ENCODE measurements at regions not wholly inside any gene's neighbourhood (a gene's known extent, or its start where the extent isn't known, plus 50 kb on each side); places are given as distances from the start of the nearest gene placed in this dataset.

DNA sequence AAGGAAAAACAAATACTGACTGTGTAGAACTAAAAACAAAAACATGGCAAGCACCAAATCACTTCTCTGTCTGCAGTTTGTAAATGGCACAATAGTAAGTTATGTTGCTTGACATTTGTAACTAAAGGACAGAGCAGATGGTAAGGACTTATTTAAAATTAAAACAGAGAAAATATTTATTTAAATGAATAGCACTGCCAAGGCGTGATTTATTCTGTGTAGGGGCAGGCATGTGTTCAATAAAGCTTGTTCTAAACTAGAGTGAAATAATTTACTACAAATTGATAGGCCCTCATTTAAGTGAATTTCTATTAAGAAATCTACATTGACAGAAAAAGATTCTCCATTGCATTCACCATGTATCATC lies 231.5 kb downstream of the CYLC2 start:
- ChIA-PET CTCF (ENCODE audit: partially characterized antibody) (no interaction called here), POLR2A (ENCODE audit: partially characterized antibody) (no interaction called here)
- Histone ChIP-seq H3K27me3 (replicated peaks in 1 of 4; ENCODE audit: control insufficient read depth in 3 of 4, extremely low read depth in 1 of 4, insufficient read depth in 3 of 4, low read length in 3 of 4) (no peaks in the 10 kb centered on the region), H4K5ac (ENCODE audit: insufficient read length, low read depth, low read length) (no peak overlapping the region), H2BK15ac (ENCODE audit: low read length) (no peak overlapping the region), H4K20me1 (replicated peaks in 1 of 2; ENCODE audit: control insufficient read depth in 1 of 2, insufficient read depth in 2 of 2, low read length in 2 of 2) (no peaks in the 10 kb centered on the region), H3K56ac (replicated peaks; ENCODE audit: insufficient read length, low read depth, low read length) (no peak overlapping the region), H3K9ac (replicated peaks in 1 of 4; ENCODE audit: extremely low read depth in 1 of 4, low read depth in 3 of 4, low read length in 3 of 4) (no peak overlapping the region), H3K4me1 (replicated peaks in 1 of 4; ENCODE audit: control insufficient read depth in 3 of 4, insufficient read depth in 4 of 4, low read length in 3 of 4) (no peaks in the 10 kb centered on the region), H2BK120ac (replicated peaks; ENCODE audit: low read depth, low read length) (no peak overlapping the region), H2AK5ac (ENCODE audit: low read depth, low read length) (no peak overlapping the region), H2BK20ac (ENCODE audit: low read length) (no peak overlapping the region), H4K91ac (replicated peaks; ENCODE audit: insufficient read length, low read length) (no peak overlapping the region), H3K9me3 (ENCODE audit: insufficient read depth in 2 of 2, low read depth in 1 of 2, low read length in 1 of 2) (no peaks in the 10 kb centered on the region), H3K4me2 (ENCODE audit: insufficient read depth in 1 of 2, low read depth in 2 of 2, low read length in 2 of 2) (no peak overlapping the region), H3K27ac (ENCODE audit: low read depth, low read length) (no peak overlapping the region), H3K23ac (ENCODE audit: insufficient read length) (no peak overlapping the region), H3K79me1 (ENCODE audit: low read depth, low read length) (no peaks in the 10 kb centered on the region), H2BK12ac (ENCODE audit: low read depth, low read length) (no peak overlapping the region), H3K18ac (ENCODE audit: extremely low read depth, low read length) (no peak overlapping the region), H3K4ac (replicated peaks; ENCODE audit: insufficient read length, low read depth, low read length) (no peak overlapping the region), H3K23me2 (ENCODE audit: low read depth, low read length) (no peaks in the 10 kb centered on the region; the same call in 1 of the 2 replicates), H3K79me2 (ENCODE audit: control insufficient read depth in 1 of 2, insufficient read depth in 2 of 2, low read length in 2 of 2) (no peaks in the 10 kb centered on the region), H3K4me3 (ENCODE audit: extremely low read depth in 1 of 4, insufficient read depth in 2 of 4, low read depth in 3 of 4, low read length in 4 of 4) (no peak overlapping the region), H2AFZ (ENCODE audit: low read length) (no peak overlapping the region), H4K8ac (ENCODE audit: extremely low read depth, insufficient read depth, low read length) (no peak overlapping the region), H2BK5ac (ENCODE audit: low read depth, low read length) (no peak overlapping the region), H3K36me3 (ENCODE audit: control insufficient read depth in 2 of 4, insufficient read depth in 4 of 4, low read length in 3 of 4) (no peaks in the 10 kb centered on the region), H3K14ac (ENCODE audit: insufficient read length) (no peak overlapping the region)
- DNase-seq (ENCODE audit: low read depth in 1 of 2, low spot score in 2 of 2) (no peak), FAIRE-seq (no peak)
- 78% methylated on average over 1 of the region's 1 CpG; no CpG with 5 or more reads in 1 of the 2 experiments for WGBS, 2 experiments (ENCODE audit: extremely low coverage in 1 of 2, insufficient coverage in 1 of 2, insufficient read length in 1 of 2, insufficient replicate concordance in 2 of 2, low coverage in 1 of 2, low lambda C conversion rate in 2 of 2, missing lambda C conversion rate in 1 of 2)
- no peak for TF ChIP-seq FOSL1 (IDR thresholded peaks at IDR 0.05; ENCODE audit: insufficient read depth, low read depth, low read length)
- TF ChIP-seq EP300 (IDR thresholded peaks at IDR 0.05; ENCODE audit: borderline replicate concordance in 1 of 2, low read depth in 2 of 2, low read length in 2 of 2), result no peak
- no peak for TF ChIP-seq KDM5A (IDR thresholded peaks at IDR 0.05; ENCODE audit: low read length)
- no peak for TF ChIP-seq TAF7 (optimal IDR thresholded peaks at IDR 0.05; ENCODE audit: borderline replicate concordance, low read depth, low read length)
- no peak for TF ChIP-seq CTBP2 (IDR thresholded peaks at IDR 0.05; ENCODE audit: borderline replicate concordance, insufficient read depth, insufficient read length, low read length)
- TF ChIP-seq KDM4A (IDR thresholded peaks at IDR 0.05; ENCODE audit: low read depth, low read length, severe bottlenecking), result no peak
- TF ChIP-seq BRCA1 (IDR thresholded peaks at IDR 0.05; ENCODE audit: low read depth, low read length), result no peak
- TF ChIP-seq ZNF274 (IDR thresholded peaks at IDR 0.05; ENCODE audit: borderline replicate concordance, extremely low read depth, low read length), result no peak
- TF ChIP-seq, protein P1, sequence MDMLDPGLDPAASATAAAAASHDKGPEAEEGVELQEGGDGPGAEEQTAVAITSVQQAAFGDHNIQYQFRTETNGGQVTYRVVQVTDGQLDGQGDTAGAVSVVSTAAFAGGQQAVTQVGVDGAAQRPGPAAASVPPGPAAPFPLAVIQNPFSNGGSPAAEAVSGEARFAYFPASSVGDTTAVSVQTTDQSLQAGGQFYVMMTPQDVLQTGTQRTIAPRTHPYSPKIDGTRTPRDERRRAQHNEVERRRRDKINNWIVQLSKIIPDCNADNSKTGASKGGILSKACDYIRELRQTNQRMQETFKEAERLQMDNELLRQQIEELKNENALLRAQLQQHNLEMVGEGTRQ (IDR thresholded peaks at IDR 0.05; ENCODE audit: low read length), result no peak
- TF ChIP-seq, protein P2, sequence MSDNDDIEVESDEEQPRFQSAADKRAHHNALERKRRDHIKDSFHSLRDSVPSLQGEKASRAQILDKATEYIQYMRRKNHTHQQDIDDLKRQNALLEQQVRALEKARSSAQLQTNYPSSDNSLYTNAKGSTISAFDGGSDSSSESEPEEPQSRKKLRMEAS (IDR thresholded peaks at IDR 0.05), result no peak
